Fibroblast of skin of right biceps (primary cell): ENCODE measurements at regions not wholly inside any gene's neighbourhood (a gene's known extent, or its start where the extent isn't known, plus 50 kb on each side); places are given as distances from the start of the nearest gene placed in this dataset.

ENCODE experiments used
- DNase-seq: peaks from one replicate; pipeline ENCODE4 v3.0.0-alpha.2; 2013

- no peak for DNase-seq
Observed at GRCh38 chr2:12126318-12126717, 379.9 kb downstream of the LPIN1 start.

GRCh38 chr2:12127638-12128037, 381.2 kb downstream of the LPIN1 start:
- DNase-seq: no peak

- DNase-seq: no peak
Observed at GRCh38 chr2:12131975-12132374, 385.5 kb downstream of the LPIN1 start.

GRCh38 chr2:12141618-12142258, 395.3 kb downstream of the LPIN1 start:
- DNase-seq: no peak

- no peak for DNase-seq
Observed at GRCh38 chr2:12151716-12152115, 405.3 kb downstream of the LPIN1 start.

GRCh38 chr2:12152888-12153287, 406.5 kb downstream of the LPIN1 start:
- no peak for DNase-seq

- DNase-seq: peak; percentile 86
Observed at GRCh38 chr2:12155303-12156051, 409.0 kb downstream of the LPIN1 start.

- no peak for DNase-seq
Observed at GRCh38 chr2:12156349-12156748, 409.9 kb downstream of the LPIN1 start.

GRCh38 chr2:12161085-12161484, 414.7 kb downstream of the LPIN1 start:
- no peak for DNase-seq

- no peak for DNase-seq
Observed at GRCh38 chr2:12162269-12163247, 416.1 kb downstream of the LPIN1 start.

GRCh38 chr2:12163866-12164265, 417.4 kb downstream of the LPIN1 start:
- DNase-seq: no peak

GRCh38 chr2:12164689-12165088, 418.3 kb downstream of the LPIN1 start:
- no peak for DNase-seq

GRCh38 chr2:12167525-12168317, 421.3 kb downstream of the LPIN1 start:
- no peak for DNase-seq

- no peak for DNase-seq
Observed at GRCh38 chr2:12168354-12168753, 421.9 kb downstream of the LPIN1 start.

- peak; percentile 76 for DNase-seq
Observed at GRCh38 chr2:12168791-12169388, 422.5 kb downstream of the LPIN1 start.

- peak; percentile 88 for DNase-seq
Observed at GRCh38 chr2:12169721-12170120, 423.3 kb downstream of the LPIN1 start.

- DNase-seq: no peak
Observed at GRCh38 chr2:12170121-12170520, 423.7 kb downstream of the LPIN1 start.

GRCh38 chr2:12173271-12173942, 427.0 kb downstream of the LPIN1 start:
- no peak for DNase-seq

- DNase-seq: no peak
Observed at GRCh38 chr2:12173943-12174340, 427.5 kb downstream of the LPIN1 start.

- no peak for DNase-seq
Observed at GRCh38 chr2:12175323-12175722, 428.9 kb downstream of the LPIN1 start.

- DNase-seq: peak; percentile 77
Observed at GRCh38 chr2:12176623-12177454, 430.4 kb downstream of the LPIN1 start.
